CD4-positive, alpha-beta memory T cell (primary cell): ENCODE measurements at regions not wholly inside any gene's neighbourhood (a gene's known extent, or its start where the extent isn't known, plus 50 kb on each side); places are given as distances from the start of the nearest gene placed in this dataset.

Source experiments
- CTCF ChIA-PET: fragments of 350-600 bp; sonication (Branson Sonifier 250); formaldehyde crosslinking; loops from one replicate; lab custom pipeline; 2021; ENCODE audit warnings: inconsistent platforms; ENCODE audit not compliant: partially characterized antibody; lab: Charles Lee
- POLR2A ChIA-PET: fragments of 350-600 bp; sonication (Branson Sonifier 250); formaldehyde crosslinking; loops from one replicate; lab custom pipeline; 2021; ENCODE audit not compliant: partially characterized antibody; lab: Charles Lee
- DNase-seq, 5 donors: peaks; one replicate each; pipeline versions ENCODE4 v3.0.0 to v3.0.0-alpha.2; 2020 to 2022; ENCODE audit warnings: mixed read lengths in 1 of 5
- H3K27ac ChIP-seq: one replicate; pipeline ENCODE4 v1.7.0; 2013; ENCODE audit warnings: low read depth, low read length
- H3K27me3 ChIP-seq: 2 replicates; pipeline ENCODE4 v1.7.0; 2013; ENCODE audit warnings: mild to moderate bottlenecking, low read length, moderate library complexity; ENCODE audit not compliant: insufficient read depth
- H3K36me3 ChIP-seq: 2 replicates; pipeline ENCODE4 v1.7.0; 2013; ENCODE audit warnings: mild to moderate bottlenecking, low read length, moderate library complexity; ENCODE audit not compliant: insufficient read depth
- H3K4me1 ChIP-seq: 2 replicates; pipeline ENCODE4 v1.7.0; 2013; ENCODE audit warnings: mild to moderate bottlenecking, low read length, moderate library complexity; ENCODE audit not compliant: insufficient read depth
- H3K4me3 ChIP-seq, 2 donors: one replicate each; pipeline ENCODE4 v1.7.0; 2013; ENCODE audit warnings: low read length in 2 of 2, mild to moderate bottlenecking in 1 of 2
- H3K9me3 ChIP-seq, 2 donors: one replicate each; pipeline ENCODE4 v1.7.0; 2013; ENCODE audit warnings: low read length in 2 of 2, control low read depth in 1 of 2; ENCODE audit not compliant: control insufficient read depth in 1 of 2
- H3K27ac Mint-ChIP-seq, 7 donors: one replicate each; pipeline ENCODE4 v1.8.0; 2020 to 2021; ENCODE audit warnings: mixed read lengths in 7 of 7, mild to moderate bottlenecking in 6 of 7, inconsistent platforms in 3 of 7, moderate library complexity in 3 of 7
- H3K27me3 Mint-ChIP-seq, 2 donors: one replicate each; pipeline ENCODE4 v1.8.0; 2020 to 2021; ENCODE audit warnings: mixed read lengths in 2 of 2
- H3K36me3 Mint-ChIP-seq, 2 donors: one replicate each; pipeline ENCODE4 v1.8.0; 2020 to 2021; ENCODE audit warnings: mixed read lengths in 2 of 2, inconsistent platforms in 1 of 2, mild to moderate bottlenecking in 1 of 2
- H3K4me1 Mint-ChIP-seq, 4 donors: one replicate each; pipeline ENCODE4 v1.8.0; 2020 to 2021; ENCODE audit warnings: mixed read lengths in 4 of 4, mild to moderate bottlenecking in 1 of 4
- H3K4me3 Mint-ChIP-seq, 8 donors: one replicate each; pipeline ENCODE4 v1.8.0; 2020 to 2021; ENCODE audit warnings: mixed read lengths in 8 of 8, mild to moderate bottlenecking in 7 of 8, moderate library complexity in 6 of 8, inconsistent platforms in 3 of 8
- H3K9me3 Mint-ChIP-seq, 8 donors: one replicate each; pipeline ENCODE4 v1.8.0; 2020 to 2021; ENCODE audit warnings: mixed read lengths in 8 of 8, mild to moderate bottlenecking in 5 of 8, inconsistent platforms in 3 of 8, moderate library complexity in 1 of 8
- intact Hi-C: fragments of 100-400 bp; cut with micrococcal nuclease; formaldehyde crosslinking; loops from one replicate; pipeline ENCODE4 v1.15.1; 2023

- Histone ChIP-seq H3K4me1 (no peaks in the 10 kb centered on the region), H3K9me3 (no peaks in the 10 kb centered on the region), H3K27ac (no peak overlapping the region), H3K36me3 (no peaks in the 10 kb centered on the region), H3K27me3 (no peaks in the 10 kb centered on the region), H3K4me3 (no peak overlapping the region)
- CTCF ChIA-PET, result no interaction called here
- H3K27ac Mint-ChIP-seq, result no peak overlapping the region
- no peaks in the 10 kb centered on the region for H3K4me1 Mint-ChIP-seq
- DNase-seq, result no peak
- POLR2A ChIA-PET, result no interaction called here
- H3K9me3 Mint-ChIP-seq, result peaks cover 0 to 11% (median 5%) of the 10 kb centered on the region in 8 donors
- H3K36me3 Mint-ChIP-seq, result no peaks in the 10 kb centered on the region
- no peaks in the 10 kb centered on the region for H3K27me3 Mint-ChIP-seq
- H3K4me3 Mint-ChIP-seq, result no peak overlapping the region
- intact Hi-C loops, result no loop called here
Measured at GRCh38 chr5:17339841-17340240, 122.4 kb downstream of the BASP1 start.

GRCh38 chr5:17340379-17340778 is 122.9 kb downstream of the BASP1 start:
- Histone ChIP-seq H3K36me3 (no peaks in the 10 kb centered on the region), H3K27me3 (no peaks in the 10 kb centered on the region), H3K9me3 (no peaks in the 10 kb centered on the region), H3K4me3 (no peak overlapping the region), H3K4me1 (no peaks in the 10 kb centered on the region), H3K27ac (no peak overlapping the region)
- Mint-ChIP-seq H3K9me3 (peaks cover 0 to 11% (median 6%) of the 10 kb centered on the region in 8 donors), H3K4me3 (no peak overlapping the region), H3K36me3 (no peaks in the 10 kb centered on the region), H3K27me3 (no peaks in the 10 kb centered on the region), H3K4me1 (no peaks in the 10 kb centered on the region), H3K27ac (no peak overlapping the region)
- ChIA-PET CTCF (no interaction called here), POLR2A (no interaction called here)
- DNase-seq, result no peak
- intact Hi-C loops, result no loop called here

GRCh38 chr5:17340819-17341218 is 123.4 kb downstream of the BASP1 start:
- Mint-ChIP-seq H3K27me3 (no peaks in the 10 kb centered on the region), H3K4me3 (no peak overlapping the region), H3K36me3 (no peaks in the 10 kb centered on the region), H3K27ac (no peak overlapping the region), H3K4me1 (no peaks in the 10 kb centered on the region), H3K9me3 (peaks cover 0 to 11% (median 7%) of the 10 kb centered on the region in 8 donors)
- H3K27ac ChIP-seq, result no peak overlapping the region
- H3K27me3 ChIP-seq, result no peaks in the 10 kb centered on the region
- H3K36me3 ChIP-seq, result no peaks in the 10 kb centered on the region
- DNase-seq, result no peak
- ChIA-PET CTCF (no interaction called here), POLR2A (no interaction called here)
- intact Hi-C loops, result no loop called here
- H3K4me3 ChIP-seq, result no peak overlapping the region
- H3K4me1 ChIP-seq, result no peaks in the 10 kb centered on the region
- H3K9me3 ChIP-seq, result no peaks in the 10 kb centered on the region

- Histone ChIP-seq H3K27me3 (no peaks in the 10 kb centered on the region), H3K9me3 (no peaks in the 10 kb centered on the region), H3K36me3 (no peaks in the 10 kb centered on the region), H3K4me1 (no peaks in the 10 kb centered on the region), H3K4me3 (no peak overlapping the region), H3K27ac (no peak overlapping the region)
- no peaks in the 10 kb centered on the region for H3K4me1 Mint-ChIP-seq
- H3K27ac Mint-ChIP-seq, result no peak overlapping the region
- H3K9me3 Mint-ChIP-seq, result peaks cover 0 to 9% (median 4%) of the 10 kb centered on the region in 8 donors
- CTCF ChIA-PET, result no interaction called here
- no peaks in the 10 kb centered on the region for H3K27me3 Mint-ChIP-seq
- no peaks in the 10 kb centered on the region for H3K36me3 Mint-ChIP-seq
- intact Hi-C loops, result no loop called here
- POLR2A ChIA-PET, result no interaction called here
- DNase-seq, result no peak
- H3K4me3 Mint-ChIP-seq, result no peak overlapping the region
Measured at GRCh38 chr5:17343675-17344074, 126.2 kb downstream of the BASP1 start.

- H3K4me3 Mint-ChIP-seq, result no peak overlapping the region
- no peak for DNase-seq
- intact Hi-C loops, result no loop called here
- no peak overlapping the region for H3K27ac Mint-ChIP-seq
- H3K9me3 Mint-ChIP-seq, result peaks cover 2 to 8% (median 5%) of the 10 kb centered on the region in 8 donors
- no peak overlapping the region for H3K27ac ChIP-seq
- H3K4me1 ChIP-seq, result no peaks in the 10 kb centered on the region
- H3K4me1 Mint-ChIP-seq, result no peaks in the 10 kb centered on the region
- H3K36me3 Mint-ChIP-seq, result no peaks in the 10 kb centered on the region
- CTCF ChIA-PET, result interaction anchor here (1.1 kb wide), 1 partner anchor 14 kb away, joined by 3 read pairs; no protein-coding TSS in a partner anchor
- H3K9me3 ChIP-seq, result no peaks in the 10 kb centered on the region
- no peaks in the 10 kb centered on the region for H3K36me3 ChIP-seq
- no peak overlapping the region for H3K4me3 ChIP-seq
- POLR2A ChIA-PET, result no interaction called here
- no peaks in the 10 kb centered on the region for H3K27me3 Mint-ChIP-seq
- H3K27me3 ChIP-seq, result no peaks in the 10 kb centered on the region
Measured at GRCh38 chr5:17346811-17347210, 129.4 kb downstream of the BASP1 start.

- Histone ChIP-seq H3K4me3 (no peak overlapping the region), H3K4me1 (no peaks in the 10 kb centered on the region), H3K36me3 (no peaks in the 10 kb centered on the region), H3K27ac (no peak overlapping the region), H3K27me3 (no peaks in the 10 kb centered on the region), H3K9me3 (no peaks in the 10 kb centered on the region)
- Mint-ChIP-seq H3K4me1 (no peaks in the 10 kb centered on the region), H3K9me3 (peaks cover 2 to 14% (median 8%) of the 10 kb centered on the region in 8 donors), H3K27ac (no peak overlapping the region), H3K4me3 (no peak overlapping the region), H3K27me3 (no peaks in the 10 kb centered on the region), H3K36me3 (no peaks in the 10 kb centered on the region)
- POLR2A ChIA-PET, result no interaction called here
- CTCF ChIA-PET, result no interaction called here
- DNase-seq, result no peak
- intact Hi-C loops, result no loop called here
Measured at GRCh38 chr5:17352223-17352622, 134.8 kb downstream of the BASP1 start.

- CTCF ChIA-PET, result no interaction called here
- no peaks in the 10 kb centered on the region for H3K36me3 Mint-ChIP-seq
- no peak overlapping the region for H3K4me3 ChIP-seq
Measured at GRCh38 chr5:17354265-17354664, 136.8 kb downstream of the BASP1 start.

More at GRCh38 chr5:17354265-17354664, 136.8 kb downstream of the BASP1 start:
- POLR2A ChIA-PET, result no interaction called here
- Mint-ChIP-seq H3K9me3 (peaks cover 2 to 19% (median 11%) of the 10 kb centered on the region in 8 donors), H3K4me3 (no peak overlapping the region), H3K4me1 (no peaks in the 10 kb centered on the region), H3K27ac (no peak overlapping the region), H3K27me3 (no peaks in the 10 kb centered on the region)
- H3K27me3 ChIP-seq, result no peaks in the 10 kb centered on the region
- no peaks in the 10 kb centered on the region for H3K4me1 ChIP-seq
- intact Hi-C loops, result no loop called here
- H3K36me3 ChIP-seq, result no peaks in the 10 kb centered on the region
- no peak for DNase-seq
- peaks cover 0 to 9% of the 10 kb centered on the region in 2 donors for H3K9me3 ChIP-seq
- H3K27ac ChIP-seq, result no peak overlapping the region
